AML-193 (cell line): ENCODE measurements at regions not wholly inside any gene's neighbourhood (a gene's known extent, or its start where the extent isn't known, plus 50 kb on each side); places are given as distances from the start of the nearest gene placed in this dataset.

Experiments used
- DNase-seq, 2 experiments: peaks; one replicate each; lab custom pipeline; 2025; lab: John Stamatoyannopoulos, UW

GRCh38 chr22:47228767-47229166 lies 466.3 kb downstream of the TBC1D22A start:
- no peak for DNase-seq

- DNase-seq: no peak
Observed at GRCh38 chr22:47225931-47226633, 463.6 kb downstream of the TBC1D22A start.

GRCh38 chr22:47225080-47225930 lies 462.9 kb downstream of the TBC1D22A start:
- DNase-seq: no peak
